Heart left ventricle (tissue), 13 donors: ENCODE measurements at regions not wholly inside any gene's neighbourhood (a gene's known extent, or its start where the extent isn't known, plus 50 kb on each side); places are given as distances from the start of the nearest gene placed in this dataset.

Source experiments
- POLR2A ChIP-seq, 2 donors: fragments of 450-650 bp; IDR thresholded peaks; one replicate each; pipeline ENCODE4 v1.6.1; 2017; ENCODE audit warnings: antibody characterized with exemption in 2 of 2, mild to moderate bottlenecking in 2 of 2, moderate library complexity in 2 of 2
- TF ChIP-seq, protein P1 (sequence below), 12 donors: fragments of 200-600 bp; sonication (generic) in 4 of 12; IDR thresholded peaks; one replicate each; pipeline versions ENCODE4 v1.5.0 to v1.8.0; 2018 to 2022; ENCODE audit warnings: antibody characterized with exemption in 12 of 12, mild to moderate bottlenecking in 5 of 12
- donor health status: ischemic (EF 13 %, LVEDD 7.1; RV severe dilation, severe dysfunction).
- donor health status: DM: no; HTN: yes; CAD: no.
- donor health status: DM: no; HTN: no; CAD: no.
- donor health status: ischemic (EF 25% LVEDD 6.9; RV normal size, moderate dysfunction).
- donor health status: ischemic (EF 25% LVEDD 5.7; RV mildly dilated, moderate dysfunction).
- donor health status: ischemic (EF 35%, LVEDD 5.7; RV mildly dilated, moderate dysfunction).
- donor health status: nonischemic (EF 11% LVEDD 7.7; RV severe dilation, severe dysfunction).
- donor health status: DM: yes; HTN: yes; CAD: no.
- donor health status: PGD.
- donor health status: ischemic (EF 29% LVEDD 5.4; RV normal size, mild dysfunction).
- donor health status: nonischemic (EF 23%, LVEDD 6.1; RV moderate dilation, normal function).

- TF ChIP-seq, protein P1, sequence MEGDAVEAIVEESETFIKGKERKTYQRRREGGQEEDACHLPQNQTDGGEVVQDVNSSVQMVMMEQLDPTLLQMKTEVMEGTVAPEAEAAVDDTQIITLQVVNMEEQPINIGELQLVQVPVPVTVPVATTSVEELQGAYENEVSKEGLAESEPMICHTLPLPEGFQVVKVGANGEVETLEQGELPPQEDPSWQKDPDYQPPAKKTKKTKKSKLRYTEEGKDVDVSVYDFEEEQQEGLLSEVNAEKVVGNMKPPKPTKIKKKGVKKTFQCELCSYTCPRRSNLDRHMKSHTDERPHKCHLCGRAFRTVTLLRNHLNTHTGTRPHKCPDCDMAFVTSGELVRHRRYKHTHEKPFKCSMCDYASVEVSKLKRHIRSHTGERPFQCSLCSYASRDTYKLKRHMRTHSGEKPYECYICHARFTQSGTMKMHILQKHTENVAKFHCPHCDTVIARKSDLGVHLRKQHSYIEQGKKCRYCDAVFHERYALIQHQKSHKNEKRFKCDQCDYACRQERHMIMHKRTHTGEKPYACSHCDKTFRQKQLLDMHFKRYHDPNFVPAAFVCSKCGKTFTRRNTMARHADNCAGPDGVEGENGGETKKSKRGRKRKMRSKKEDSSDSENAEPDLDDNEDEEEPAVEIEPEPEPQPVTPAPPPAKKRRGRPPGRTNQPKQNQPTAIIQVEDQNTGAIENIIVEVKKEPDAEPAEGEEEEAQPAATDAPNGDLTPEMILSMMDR (IDR thresholded peaks at IDR 0.05), result no peak
- no peak for TF ChIP-seq POLR2A (IDR thresholded peaks at IDR 0.05)
Measured at GRCh38 chr5:19370655-19371386, 617.2 kb downstream of the CDH18 start.
